ENCODE measurements at regions not wholly inside any gene's neighbourhood (a gene's known extent, or its start where the extent isn't known, plus 50 kb on each side); places are given as distances from the start of the nearest gene placed in this dataset.

DNA sequence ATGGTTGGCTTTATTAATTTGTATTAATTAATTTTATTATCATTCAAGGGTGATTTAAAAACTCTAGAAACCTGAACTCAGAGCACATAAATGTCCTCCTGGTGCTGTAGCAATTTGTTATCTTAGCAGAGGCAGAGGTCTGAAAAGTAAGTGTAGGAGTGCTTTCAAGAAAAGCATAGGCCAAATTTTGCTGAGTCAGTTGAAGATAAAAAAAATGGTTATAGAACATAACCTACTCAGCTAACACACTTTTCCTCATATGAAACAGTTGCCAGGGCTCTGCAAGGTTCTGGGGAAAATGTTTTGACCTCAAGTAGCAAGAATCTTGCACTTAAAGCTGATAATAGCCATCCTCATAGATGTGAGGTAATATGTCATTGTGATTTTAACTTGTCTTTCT is 53.5 kb upstream of the CHODL start:
- TF ChIP-seq CTCF (IDR thresholded peaks at IDR 0.05; ENCODE audit: low read depth, low read length), result no peak
- DNase-seq (ENCODE audit: low read depth in 2 of 2), result no peak
- H3K4me3 ChIP-seq (replicated peaks in 1 of 2; ENCODE audit: low read depth in 2 of 2, low read length in 2 of 2), result no peak overlapping the region

- no peak for DNase-seq (ENCODE audit: low read depth in 2 of 2)
- no peak overlapping the region for H3K4me3 ChIP-seq (replicated peaks in 1 of 2; ENCODE audit: low read depth in 2 of 2, low read length in 2 of 2)
- TF ChIP-seq CTCF (IDR thresholded peaks at IDR 0.05; ENCODE audit: low read depth, low read length), result no peak
Observed at GRCh38 chr21:18178509-18178908, 66.1 kb upstream of the CHODL start.

DNA sequence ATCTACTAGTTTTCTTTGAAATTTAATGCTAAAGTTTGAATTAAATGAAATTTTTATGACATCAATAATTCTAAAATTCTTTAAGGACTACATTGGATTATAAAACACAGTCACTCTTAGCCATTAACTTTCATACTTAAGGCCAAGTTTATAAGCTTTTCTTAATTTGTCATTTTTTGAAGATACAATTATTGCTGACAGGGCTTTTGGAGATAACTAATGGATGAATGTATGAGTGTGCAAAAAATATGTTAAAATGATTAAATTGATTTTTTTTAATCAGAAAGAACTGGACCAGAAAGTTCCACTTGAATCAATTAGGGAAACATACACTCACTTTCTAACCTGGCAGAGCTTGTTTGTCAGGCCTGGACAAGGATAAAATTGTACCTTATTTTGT is 70.3 kb upstream of the CHODL start:
- no peak for DNase-seq (ENCODE audit: low read depth in 2 of 2)
- no peak overlapping the region for H3K4me3 ChIP-seq (replicated peaks in 1 of 2; ENCODE audit: low read depth in 2 of 2, low read length in 2 of 2)
- no peak for TF ChIP-seq CTCF (IDR thresholded peaks at IDR 0.05; ENCODE audit: low read depth, low read length)

GRCh38 chr21:18170829-18171228 is 73.8 kb upstream of the CHODL start:
- TF ChIP-seq CTCF (IDR thresholded peaks at IDR 0.05; ENCODE audit: low read depth, low read length), result no peak
- H3K4me3 ChIP-seq (replicated peaks in 1 of 2; ENCODE audit: low read depth in 2 of 2, low read length in 2 of 2), result no peak overlapping the region
- DNase-seq (ENCODE audit: low read depth in 2 of 2), result no peak

- H3K4me3 ChIP-seq (replicated peaks in 1 of 2; ENCODE audit: low read depth in 2 of 2, low read length in 2 of 2), result no peak overlapping the region
- no peak for DNase-seq (ENCODE audit: low read depth in 2 of 2)
- TF ChIP-seq CTCF (IDR thresholded peaks at IDR 0.05; ENCODE audit: low read depth, low read length), result no peak
Observed at GRCh38 chr21:18170221-18170620, 74.4 kb upstream of the CHODL start.

DNA sequence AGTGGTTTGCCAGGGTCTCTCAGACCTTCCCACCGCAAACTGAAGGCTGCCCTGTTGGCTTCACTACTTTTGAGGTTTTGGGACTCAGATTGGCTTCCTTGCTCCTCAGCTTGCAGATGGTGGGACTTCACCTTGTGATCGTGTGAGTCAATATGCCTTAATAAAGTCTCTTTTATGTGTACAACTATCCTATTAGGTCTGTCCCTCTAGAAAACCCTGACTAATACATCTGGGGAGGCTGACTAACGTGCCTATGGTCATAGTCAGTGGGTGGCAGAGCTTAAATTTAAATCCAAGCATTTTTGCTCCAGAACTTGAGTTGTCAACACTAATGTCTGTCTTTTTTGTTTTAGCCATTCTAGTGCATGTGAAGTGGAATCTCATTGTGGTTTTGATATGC is 76.5 kb upstream of the CHODL start:
- DNase-seq (ENCODE audit: low read depth in 2 of 2), result no peak
- no peak overlapping the region for H3K4me3 ChIP-seq (replicated peaks in 1 of 2; ENCODE audit: low read depth in 2 of 2, low read length in 2 of 2)
- TF ChIP-seq CTCF (IDR thresholded peaks at IDR 0.05; ENCODE audit: low read depth, low read length), result no peak

DNA sequence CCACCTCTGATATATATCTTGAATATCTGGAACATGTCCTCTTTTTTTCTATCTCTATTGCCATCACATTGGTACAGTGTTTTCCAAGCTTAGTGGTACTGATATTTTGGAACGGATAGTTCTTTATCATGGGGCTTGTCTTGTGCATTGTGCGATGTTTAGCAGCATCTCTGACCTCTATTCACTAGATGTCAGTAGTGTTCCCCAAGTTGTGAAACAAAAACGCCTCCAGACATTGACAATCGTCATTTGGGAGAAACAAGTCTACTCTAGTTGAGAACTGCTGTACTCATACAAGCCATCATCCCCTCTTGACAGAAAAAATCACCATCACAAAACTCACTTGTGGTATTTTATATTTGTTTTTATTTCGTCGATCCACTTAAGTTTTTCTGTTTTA is 79.7 kb upstream of the CHODL start:
- no peak for DNase-seq (ENCODE audit: low read depth in 2 of 2)
- TF ChIP-seq CTCF (IDR thresholded peaks at IDR 0.05; ENCODE audit: low read depth, low read length), result no peak
- H3K4me3 ChIP-seq (replicated peaks in 1 of 2; ENCODE audit: low read depth in 2 of 2, low read length in 2 of 2), result no peak overlapping the region
